H1 (cell line): ENCODE measurements at regions not wholly inside any gene's neighbourhood (a gene's known extent, or its start where the extent isn't known, plus 50 kb on each side); places are given as distances from the start of the nearest gene placed in this dataset.

Source experiments
- CTCF ChIA-PET: fragments of 300-600 bp; sonication (Branson Sonifier 250); formaldehyde crosslinking; loops from one replicate; lab custom pipeline; 2021; ENCODE audit not compliant: partially characterized antibody; lab: Charles Lee
- POLR2A ChIA-PET: fragments of 300-600 bp; sonication (Branson Sonifier 250); formaldehyde crosslinking; loops from one replicate; lab custom pipeline; 2021; ENCODE audit warnings: inconsistent platforms; ENCODE audit not compliant: partially characterized antibody; lab: Charles Lee
- DNase-seq, 2 experiments: peaks; one replicate each; pipeline versions ENCODE4 v3.0.0 to v3.0.0-alpha.2; 2010 to 2022; ENCODE audit warnings: low spot score in 2 of 2, low read depth in 1 of 2, mixed read lengths in 1 of 2
- FAIRE-seq: peaks from 2 replicates; lab custom pipeline; 2011; peaks lifted over from hg19 to GRCh38; lab: Jason Lieb, UNC
- H2AFZ ChIP-seq: 2 replicates; pipeline ENCODE4 v1.8.1; 2012; ENCODE audit warnings: low read length, inconsistent platforms
- H2AK5ac ChIP-seq: 2 replicates; pipeline ENCODE4 v1.6.1; 2013; ENCODE audit warnings: low read depth, low read length
- H2BK120ac ChIP-seq: replicated peaks from 2 replicates; pipeline ENCODE3; 2013; ENCODE audit warnings: low read depth, low read length, inconsistent platforms
- H2BK12ac ChIP-seq: 2 replicates; pipeline ENCODE4 v1.6.1; 2013; ENCODE audit warnings: low read depth, low read length
- H2BK15ac ChIP-seq: 2 replicates; pipeline ENCODE4 v1.6.1; 2013; ENCODE audit warnings: low read length
- H2BK20ac ChIP-seq: 2 replicates; pipeline ENCODE4 v1.6.1; 2013; ENCODE audit warnings: low read length
- H2BK5ac ChIP-seq: 2 replicates; pipeline ENCODE4 v1.6.1; 2013; ENCODE audit warnings: low read depth, low read length
- H3K14ac ChIP-seq: 2 replicates; pipeline ENCODE4 v1.6.1; 2013; ENCODE audit warnings: inconsistent platforms; ENCODE audit not compliant: insufficient read length
- H3K18ac ChIP-seq: 2 replicates; pipeline ENCODE4 v1.6.1; 2013; ENCODE audit warnings: low read length; ENCODE audit errors: extremely low read depth
- H3K23ac ChIP-seq: 2 replicates; pipeline ENCODE4 v1.6.1; 2013; ENCODE audit warnings: inconsistent platforms; ENCODE audit not compliant: insufficient read length
- H3K23me2 ChIP-seq: 2 replicates; pipeline ENCODE4 v1.6.1; 2013; ENCODE audit warnings: low read depth, low read length
- H3K27ac ChIP-seq: 2 replicates; pipeline ENCODE4 v1.6.1; 2011; ENCODE audit warnings: low read depth, low read length, inconsistent platforms
- H3K27me3 ChIP-seq, 4 experiments: replicated peaks in 1 of 4; 1 replicate in 1 of 4; 2 replicates in 3 of 4; pipeline versions ENCODE4 v1.6.1 to v1.8.1; 2011 to 2013; ENCODE audit warnings: low read length in 3 of 4, mild to moderate bottlenecking in 3 of 4, inconsistent platforms in 2 of 4, mixed read lengths in 2 of 4, moderate library complexity in 1 of 4; ENCODE audit not compliant: control insufficient read depth in 3 of 4, insufficient read depth in 3 of 4; ENCODE audit errors: extremely low read depth in 1 of 4
- H3K36me3 ChIP-seq, 4 experiments: 2 replicates each; pipeline versions ENCODE4 v1.6.1 to v1.8.1; 2011 to 2013; ENCODE audit warnings: mild to moderate bottlenecking in 4 of 4, low read length in 3 of 4, moderate library complexity in 2 of 4, control low read depth in 1 of 4, inconsistent platforms in 1 of 4; ENCODE audit not compliant: insufficient read depth in 4 of 4, control insufficient read depth in 2 of 4
- H3K4ac ChIP-seq: replicated peaks from 2 replicates; pipeline ENCODE3; 2013; ENCODE audit warnings: low read length, low read depth, mixed read lengths, inconsistent platforms; ENCODE audit not compliant: insufficient read length
- H3K4me1 ChIP-seq, 4 experiments: replicated peaks in 1 of 4; 1 replicate in 1 of 4; 2 replicates in 3 of 4; pipeline versions ENCODE4 v1.6.1 to v1.8.1; 2011 to 2013; ENCODE audit warnings: low read length in 3 of 4, inconsistent platforms in 2 of 4, mixed read lengths in 1 of 4; ENCODE audit not compliant: insufficient read depth in 4 of 4, control insufficient read depth in 3 of 4
- H3K4me2 ChIP-seq, 2 experiments: 2 replicates each; pipeline versions ENCODE4 v1.6.1 to v1.8.1; 2011 to 2013; ENCODE audit warnings: low read depth in 2 of 2, low read length in 2 of 2, control low read depth in 1 of 2, inconsistent platforms in 1 of 2, mild to moderate bottlenecking in 1 of 2; ENCODE audit not compliant: insufficient read depth in 1 of 2
- H3K4me3 ChIP-seq, 4 experiments: fragments of 200-600, 300-600 bp in 1 of 4; sonication (generic), shearing (Covaris generic), sonication (Bioruptor Twin) in 1 of 4; 2 replicates each; pipeline versions ENCODE4 v1.5.1 to v1.8.1; 2011 to 2016; ENCODE audit warnings: low read length in 4 of 4, low read depth in 3 of 4, control low read depth in 2 of 4, inconsistent platforms in 2 of 4, mild to moderate bottlenecking in 2 of 4, mixed read lengths in 1 of 4, moderate library complexity in 1 of 4; ENCODE audit not compliant: insufficient read depth in 2 of 4; ENCODE audit errors: extremely low read depth in 1 of 4
- H3K56ac ChIP-seq: replicated peaks from 2 replicates; pipeline ENCODE3; 2013; ENCODE audit warnings: low read depth, mild to moderate bottlenecking, mixed read lengths, low read length, inconsistent platforms; ENCODE audit not compliant: insufficient read length
- H3K79me1 ChIP-seq: 2 replicates; pipeline ENCODE4 v1.6.1; 2013; ENCODE audit warnings: low read depth, low read length, control low read depth
- H3K79me2 ChIP-seq, 2 experiments: 2 replicates each; pipeline versions ENCODE4 v1.6.1 to v1.8.1; 2012 to 2013; ENCODE audit warnings: low read length in 2 of 2, mild to moderate bottlenecking in 2 of 2, inconsistent platforms in 1 of 2; ENCODE audit not compliant: insufficient read depth in 2 of 2, control insufficient read depth in 1 of 2
- H3K9ac ChIP-seq, 4 experiments: replicated peaks in 1 of 4; 1 replicate in 1 of 4; 2 replicates in 3 of 4; pipeline versions ENCODE4 v1.6.1 to v1.8.1; 2011 to 2013; ENCODE audit warnings: low read depth in 3 of 4, low read length in 3 of 4, control low read depth in 2 of 4, mild to moderate bottlenecking in 2 of 4, moderate library complexity in 2 of 4, inconsistent platforms in 1 of 4; ENCODE audit errors: extremely low read depth in 1 of 4
- H3K9me3 ChIP-seq, 2 experiments: 2 replicates each; pipeline versions ENCODE4 v1.6.1 to v1.8.1; 2012 to 2013; ENCODE audit warnings: mild to moderate bottlenecking in 2 of 2, moderate library complexity in 2 of 2, control low read depth in 1 of 2, inconsistent platforms in 1 of 2, low read depth in 1 of 2, low read length in 1 of 2, mixed read lengths in 1 of 2; ENCODE audit not compliant: insufficient read depth in 2 of 2
- H4K20me1 ChIP-seq, 2 experiments: replicated peaks in 1 of 2; 2 replicates each; pipeline versions ENCODE3 to v1.8.1; 2011 to 2013; ENCODE audit warnings: inconsistent platforms in 2 of 2, low read length in 2 of 2, mild to moderate bottlenecking in 1 of 2; ENCODE audit not compliant: insufficient read depth in 2 of 2, control insufficient read depth in 1 of 2
- H4K5ac ChIP-seq: 2 replicates; pipeline ENCODE4 v1.6.1; 2013; ENCODE audit warnings: low read length, low read depth, mixed read lengths, inconsistent platforms; ENCODE audit not compliant: insufficient read length
- H4K8ac ChIP-seq: 2 replicates; pipeline ENCODE4 v1.8.0; 2013; ENCODE audit warnings: mild to moderate bottlenecking, moderate library complexity, low read length, inconsistent platforms; ENCODE audit not compliant: insufficient read depth; ENCODE audit errors: extremely low read depth
- H4K91ac ChIP-seq: replicated peaks from 2 replicates; pipeline ENCODE3; 2013; ENCODE audit warnings: low read length, mixed read lengths, inconsistent platforms; ENCODE audit not compliant: insufficient read length
- BCL11A ChIP-seq, 2 experiments: IDR thresholded peaks; one replicate each; pipeline ENCODE4 v1.6.1; 2011; ENCODE audit warnings: low read depth in 2 of 2, low read length in 2 of 2, mild to moderate bottlenecking in 2 of 2
- CBX8 ChIP-seq: fragments of 300-800, 300-1000 bp; sonication (generic); IDR thresholded peaks from 2 replicates; pipeline ENCODE4 v1.7.1; 2016; ENCODE audit warnings: low read depth, low read length, borderline replicate concordance
- CHD2 ChIP-seq: IDR thresholded peaks from 2 replicates; pipeline ENCODE4 v1.6.1; 2012; ENCODE audit warnings: low read length, improper control_type of control experiment
- CREB1 ChIP-seq: IDR thresholded peaks from 2 replicates; pipeline ENCODE4 v1.6.1; 2012; ENCODE audit warnings: inconsistent platforms
- JUN ChIP-seq: IDR thresholded peaks from 2 replicates; pipeline ENCODE4 v1.6.1; 2011; ENCODE audit warnings: low read depth, mild to moderate bottlenecking, improper control_type of control experiment, low read length
- KDM5A ChIP-seq: fragments of 200-600 bp; IDR thresholded peaks from 2 replicates; pipeline ENCODE4 v1.7.1; 2012; ENCODE audit warnings: mild to moderate bottlenecking, low read length, inconsistent platforms, mixed read lengths
- MAX ChIP-seq: IDR thresholded peaks from 2 replicates; pipeline ENCODE4 v1.6.1; 2012; ENCODE audit warnings: inconsistent platforms
- RFX5 ChIP-seq: IDR thresholded peaks from 2 replicates; pipeline ENCODE4 v1.6.1; 2011; ENCODE audit warnings: low read depth, low read length, improper control_type of control experiment, borderline replicate concordance
- RNF2 ChIP-seq: fragments of 200-900, 300-1000 bp; sonication (generic); IDR thresholded peaks from 2 replicates; pipeline ENCODE4 v1.7.1; 2016; ENCODE audit warnings: borderline replicate concordance, low read depth, mild to moderate bottlenecking, antibody characterized with exemption, low read length; ENCODE audit not compliant: poor library complexity, severe bottlenecking; ENCODE audit errors: missing control alignments
- SIX5 ChIP-seq: IDR thresholded peaks from 2 replicates; pipeline ENCODE4 v1.6.1; 2011; ENCODE audit warnings: mild to moderate bottlenecking, low read depth, low read length
- SP2 ChIP-seq: IDR thresholded peaks from 2 replicates; pipeline ENCODE4 v1.6.1; 2012; ENCODE audit warnings: mild to moderate bottlenecking, low read length, inconsistent platforms
- SUZ12 ChIP-seq: fragments of 200-600 bp; sonication (generic); IDR thresholded peaks from 2 replicates; pipeline ENCODE4 v1.6.1; 2012; ENCODE audit warnings: mild to moderate bottlenecking, inconsistent platforms, low read length, moderate library complexity, mixed read lengths
- TCF12 ChIP-seq: IDR thresholded peaks from 2 replicates; pipeline ENCODE4 v1.6.1; 2011; ENCODE audit warnings: low read depth, mild to moderate bottlenecking, low read length
- ZNF274 ChIP-seq: IDR thresholded peaks from 2 replicates; pipeline ENCODE4 v1.7.0; 2012; ENCODE audit warnings: low read length, borderline replicate concordance; ENCODE audit errors: extremely low read depth
- WGBS, 2 experiments: shearing (Covaris generic) in 1 of 2; methylation state at CpG; one replicate each; pipeline versions ENCODE4 v1.1.6 to v1.1.7; 2013 to 2015; ENCODE audit warnings: low lambda C conversion rate in 2 of 2, mixed read lengths in 2 of 2, inconsistent platforms in 1 of 2, low coverage in 1 of 2, missing lambda C conversion rate in 1 of 2; ENCODE audit not compliant: insufficient replicate concordance in 2 of 2, insufficient coverage in 1 of 2, insufficient read length in 1 of 2; ENCODE audit errors: extremely low coverage in 1 of 2, missing lambda C conversion rate in 1 of 2; 5-methylcytosine and 5-hydroxymethylcytosine counted together

- no peak overlapping the region for H3K14ac ChIP-seq
- H3K4me3 ChIP-seq, result no peak overlapping the region
- no peak overlapping the region for H3K4me2 ChIP-seq
- ChIA-PET POLR2A (no interaction called here), CTCF (interaction anchor here (1.1 to 2.4 kb wide), 2 partner anchors 17 to 456 kb away, joined by 3 to 6 read pairs; no protein-coding TSS in a partner anchor)
- H3K9me3 ChIP-seq, result no peaks in the 10 kb centered on the region
- H4K8ac ChIP-seq, result no peak overlapping the region
- H2AK5ac ChIP-seq, result no peak overlapping the region
- no peak overlapping the region for H3K4ac ChIP-seq
- H3K79me1 ChIP-seq, result no peaks in the 10 kb centered on the region
- no peak overlapping the region for H2BK12ac ChIP-seq
- no peak for DNase-seq
- H3K18ac ChIP-seq, result no peak overlapping the region
- H3K56ac ChIP-seq, result no peak overlapping the region
- H3K23ac ChIP-seq, result no peak overlapping the region
- FAIRE-seq, result no peak
- no peak overlapping the region for H2BK20ac ChIP-seq
- H2BK5ac ChIP-seq, result no peak overlapping the region
- no peak overlapping the region for H3K9ac ChIP-seq
- no peak overlapping the region for H2BK120ac ChIP-seq
- no peak overlapping the region for H2BK15ac ChIP-seq
- no peak overlapping the region for H4K91ac ChIP-seq
- no peak overlapping the region for H4K5ac ChIP-seq
- no peaks in the 10 kb centered on the region for H3K79me2 ChIP-seq
- no peak for TF ChIP-seq RNF2
- no peak for TF ChIP-seq SIX5
- no peak for TF ChIP-seq MAX
- TF ChIP-seq KDM5A, result no peak
- TF ChIP-seq RFX5, result no peak
- TF ChIP-seq TCF12, result no peak
- TF ChIP-seq CBX8, result no peak
- TF ChIP-seq JUN, result no peak
- no peak for TF ChIP-seq SP2
- no peak for TF ChIP-seq SUZ12
- TF ChIP-seq ZNF274, result no peak
- TF ChIP-seq CREB1, result no peak
- no peak for TF ChIP-seq BCL11A (IDR thresholded peaks at IDR 0.05; ENCODE audit: low read depth in 2 of 2, low read length in 2 of 2)
- no peak for TF ChIP-seq CHD2
- no peaks in the 10 kb centered on the region for H3K27me3 ChIP-seq
- H3K36me3 ChIP-seq, result no peaks in the 10 kb centered on the region
- WGBS, 2 experiments, result 82% methylated on average over 3 of the region's 3 CpGs; no CpG with 5 or more reads in 1 of the 2 experiments
- peaks cover 0 to 8% (median 2%) of the 10 kb centered on the region in 4 experiments; a peak in 2 of 7 replicates for H3K4me1 ChIP-seq
- no peak overlapping the region for H3K27ac ChIP-seq
- H3K23me2 ChIP-seq, result no peaks in the 10 kb centered on the region
- H2AFZ ChIP-seq, result no peak overlapping the region
- H4K20me1 ChIP-seq, result no peaks in the 10 kb centered on the region
Observed at GRCh38 chr15:33244471-33244870, 50.0 kb upstream of the FMN1 start.
